ENCODE measurements at regions not wholly inside any gene's neighbourhood (a gene's known extent, or its start where the extent isn't known, plus 50 kb on each side); places are given as distances from the start of the nearest gene placed in this dataset.

GRCh38 chr9:103649086-103649485, 445.0 kb upstream of the SMC2 start:
- ATAC-seq (no peak), DNase-seq (ENCODE audit: low spot score) (no peak), FAIRE-seq (no peak)
- WGBS (ENCODE audit: low lambda C conversion rate) = 90% methylated on average over 1 of the region's 1 CpG
- no TSS peak for BruUV-seq (replicated peaks)
- no peak overlapping the region for H3K9ac ChIP-seq (ENCODE audit: insufficient read depth, low read depth, low read length)
- in situ Hi-C loops (cut with HindIII; ENCODE audit: extremely low pct_ligation_motif_present, low pct_unique_long_range_greater_than_20kb) (loop anchor here (25.0 kb wide), 1 partner anchor 112 kb away; no protein-coding TSS in a partner anchor), intact Hi-C loops (cut with micrococcal nuclease; ENCODE audit: unreplicated experiment) (no loop called here)
- H3K4me2 ChIP-seq (ENCODE audit: low read depth, low read length) = no peak overlapping the region
- no peaks in the 10 kb centered on the region for H3K79me2 ChIP-seq (ENCODE audit: insufficient read depth, low read length)
- H3K36me3 ChIP-seq (replicated peaks in 1 of 2; ENCODE audit: control insufficient read depth in 1 of 2, insufficient read depth in 2 of 2, low read length in 2 of 2) = no peaks in the 10 kb centered on the region
- no peaks in the 10 kb centered on the region for H3K4me1 ChIP-seq (ENCODE audit: insufficient read depth, low read length)
- TF ChIP-seq ZNF883 (CRISPR knock-in tag; IDR thresholded peaks at IDR 0.05; ENCODE audit: not compliant biosample characterization) (no peak), KMT2B (CRISPR knock-in tag; IDR thresholded peaks at IDR 0.05) (no peak), CBX5 (CRISPR knock-in tag; IDR thresholded peaks at IDR 0.05; ENCODE audit: borderline replicate concordance) (no peak), ZSCAN9 (CRISPR knock-in tag; IDR thresholded peaks at IDR 0.05; ENCODE audit: borderline replicate concordance) (no peak), MYPOP (CRISPR knock-in tag; IDR thresholded peaks at IDR 0.05) (no peak), ZNF12 (CRISPR knock-in tag; IDR thresholded peaks at IDR 0.05) (no peak), RARA (CRISPR knock-in tag; IDR thresholded peaks at IDR 0.05) (no peak), ELK4 (CRISPR knock-in tag; IDR thresholded peaks at IDR 0.05; ENCODE audit: borderline replicate concordance) (no peak), ARNTL (CRISPR knock-in tag; IDR thresholded peaks at IDR 0.05) (no peak), SP2 (CRISPR knock-in tag; IDR thresholded peaks at IDR 0.05) (no peak), ZNF563 (CRISPR knock-in tag; IDR thresholded peaks at IDR 0.05) (no peak), SRSF9 (IDR thresholded peaks at IDR 0.05; ENCODE audit: borderline replicate concordance, insufficient read depth, low read depth, low read length, poor library complexity, severe bottlenecking) (no peak), ATF5 (CRISPR knock-in tag; IDR thresholded peaks at IDR 0.05; ENCODE audit: low read depth) (no peak), ZNF564 (CRISPR knock-in tag; IDR thresholded peaks at IDR 0.05) (no peak), FOXO1 (CRISPR knock-in tag; IDR thresholded peaks at IDR 0.05) (no peak), ZNF552 (CRISPR knock-in tag; IDR thresholded peaks at IDR 0.05; ENCODE audit: borderline replicate concordance) (no peak)
- TF ChIP-seq, protein P1, sequence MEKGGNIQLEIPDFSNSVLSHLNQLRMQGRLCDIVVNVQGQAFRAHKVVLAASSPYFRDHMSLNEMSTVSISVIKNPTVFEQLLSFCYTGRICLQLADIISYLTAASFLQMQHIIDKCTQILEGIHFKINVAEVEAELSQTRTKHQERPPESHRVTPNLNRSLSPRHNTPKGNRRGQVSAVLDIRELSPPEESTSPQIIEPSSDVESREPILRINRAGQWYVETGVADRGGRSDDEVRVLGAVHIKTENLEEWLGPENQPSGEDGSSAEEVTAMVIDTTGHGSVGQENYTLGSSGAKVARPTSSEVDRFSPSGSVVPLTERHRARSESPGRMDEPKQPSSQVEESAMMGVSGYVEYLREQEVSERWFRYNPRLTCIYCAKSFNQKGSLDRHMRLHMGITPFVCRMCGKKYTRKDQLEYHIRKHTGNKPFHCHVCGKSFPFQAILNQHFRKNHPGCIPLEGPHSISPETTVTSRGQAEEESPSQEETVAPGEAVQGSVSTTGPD (CRISPR knock-in tag; IDR thresholded peaks at IDR 0.05) = no peak
- H2AFZ ChIP-seq (ENCODE audit: low read length) = no peak overlapping the region
- H3K27me3 ChIP-seq (ENCODE audit: control insufficient read depth in 1 of 2, insufficient read depth in 2 of 2, low read length in 2 of 2) = no peaks in the 10 kb centered on the region
- ChIA-PET POLR2A (no interaction called here), CTCF (ENCODE audit: low intra/inter-chr PET ratio, low total read pairs) (no interaction called here)
- no peaks in the 10 kb centered on the region for H4K20me1 ChIP-seq (ENCODE audit: insufficient read depth, low read length)
- no peak overlapping the region for H3K4me3 ChIP-seq (replicated peaks in 1 of 3; ENCODE audit: insufficient read depth in 1 of 3, low read depth in 2 of 3, low read length in 3 of 3)
- H3K9me3 ChIP-seq (ENCODE audit: low read length) = peaks cover 40% of the 10 kb centered on the region
- H3K27ac ChIP-seq (ENCODE audit: extremely low read length, insufficient read depth, low read length) = no peak overlapping the region
